ENCODE measurements at regions not wholly inside any gene's neighbourhood (a gene's known extent, or its start where the extent isn't known, plus 50 kb on each side); places are given as distances from the start of the nearest gene placed in this dataset.
"Not testable (repeated sequence)": the region's sequence is repeated elsewhere in the genome, so short reads cannot be mapped to it uniquely, and the experiment has no call there.

- DNase-seq = no peak
Observed at GRCh38 chr13:18991060-18991459, 190.6 kb downstream of the TUBA3C start.

GRCh38 chr13:18978447-18978846 is 203.2 kb downstream of the TUBA3C start:
- DNase-seq = no peak

GRCh38 chr13:18977857-18978256 is 203.8 kb downstream of the TUBA3C start:
- DNase-seq = no peak

GRCh38 chr13:18971576-18972219 is 209.9 kb downstream of the TUBA3C start:
- DNase-seq = no peak

- no peak for DNase-seq
Observed at GRCh38 chr13:18965347-18965855, 216.2 kb downstream of the TUBA3C start.

GRCh38 chr13:18964942-18965341 is 216.7 kb downstream of the TUBA3C start:
- DNase-seq = no peak

- not testable (repeated sequence) for DNase-seq
Observed at GRCh38 chr13:18963684-18964083, 217.9 kb downstream of the TUBA3C start.

GRCh38 chr13:18962168-18962734 is 219.4 kb downstream of the TUBA3C start:
- DNase-seq = no peak

- DNase-seq = no peak
Observed at GRCh38 chr13:18961383-18962117, 220.1 kb downstream of the TUBA3C start.

GRCh38 chr13:18960637-18961227 is 220.9 kb downstream of the TUBA3C start:
- no peak for DNase-seq

GRCh38 chr13:18959996-18960395 is 221.6 kb downstream of the TUBA3C start:
- DNase-seq = no peak

- DNase-seq = no peak
Observed at GRCh38 chr13:18959229-18959628, 222.4 kb downstream of the TUBA3C start.

- no peak for DNase-seq
Observed at GRCh38 chr13:18956473-18957078, 225.0 kb downstream of the TUBA3C start.

- no peak for DNase-seq
Observed at GRCh38 chr13:18954254-18954653, 227.4 kb downstream of the TUBA3C start.

GRCh38 chr13:18953139-18953930 is 228.3 kb downstream of the TUBA3C start:
- no peak for DNase-seq

GRCh38 chr13:18952225-18953016 is 229.2 kb downstream of the TUBA3C start:
- no peak for DNase-seq

- no peak for DNase-seq
Observed at GRCh38 chr13:18951412-18951811, 230.2 kb downstream of the TUBA3C start.

GRCh38 chr13:18949970-18950369 is 231.7 kb downstream of the TUBA3C start:
- no peak for DNase-seq

GRCh38 chr13:18949489-18949761 is 232.2 kb downstream of the TUBA3C start:
- DNase-seq = no peak

- DNase-seq = no peak
Observed at GRCh38 chr13:18948664-18949488, 232.7 kb downstream of the TUBA3C start.

All from NCI-H1930 (cell line).